Left lobe of liver (tissue), 2 donors: ENCODE measurements at regions not wholly inside any gene's neighbourhood (a gene's known extent, or its start where the extent isn't known, plus 50 kb on each side); places are given as distances from the start of the nearest gene placed in this dataset.
"Not testable (repeated sequence)": the region's sequence is repeated elsewhere in the genome, so short reads cannot be mapped to it uniquely, and the experiment has no call there.

ENCODE experiments used
- ATAC-seq: fragments of 200-7000 bp; cut with Tn5 transposase; one replicate; pipeline ENCODE4 v1.9.1; 2020; ENCODE audit warnings: mild to moderate bottlenecking, moderate library complexity
- DNase-seq: peaks from one replicate; pipeline ENCODE4 v3.0.0-alpha.2; 2020; ENCODE audit warnings: low spot score
- donor health status: DM: no; HTN: no; CAD: no; lungs with moderate emphysema.
- donor health status: DM: no; HTN: yes; CAD: no.

DNA sequence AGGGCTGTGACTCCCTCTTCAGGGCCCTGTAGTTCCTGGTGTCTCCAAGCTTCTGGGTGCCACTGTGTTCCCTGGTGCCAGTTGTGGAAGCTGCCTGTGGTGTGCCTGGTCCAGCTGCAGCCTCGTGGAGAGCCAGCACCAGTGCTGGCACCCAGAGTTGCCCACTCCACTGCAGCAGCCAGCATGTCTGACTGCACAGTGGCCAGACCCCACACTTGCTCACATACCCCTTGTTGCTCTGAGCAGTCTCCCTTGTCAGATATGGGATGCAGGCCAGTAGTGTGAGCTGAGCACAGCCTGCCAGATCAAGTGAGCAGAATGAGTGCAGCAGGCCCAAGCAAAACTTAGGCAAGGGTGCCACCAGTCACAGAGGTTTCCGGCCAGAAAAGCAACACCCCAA, 108.6 kb downstream of the ZMAT1 start:
- DNase-seq (no peak), ATAC-seq (no peak)

DNA sequence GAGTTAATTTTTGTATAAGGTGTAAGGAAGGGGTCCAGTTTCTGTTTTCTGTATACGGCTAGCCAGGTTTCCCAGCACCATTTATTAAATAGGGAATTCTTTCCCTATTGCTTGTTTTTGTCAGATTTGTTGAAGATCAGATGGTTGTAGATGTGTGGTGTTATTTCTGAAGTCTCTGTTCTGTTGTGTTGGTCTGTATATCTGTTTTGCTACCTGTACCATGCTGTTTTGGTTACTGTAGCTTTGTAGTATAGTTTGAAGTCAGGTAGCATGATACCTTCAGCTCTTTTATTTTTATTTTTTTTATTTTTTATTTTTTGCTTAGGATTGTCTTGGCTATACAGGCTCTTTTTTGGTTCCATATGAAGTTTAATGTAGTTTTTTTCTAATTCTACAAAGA, 114.1 kb downstream of the ZMAT1 start:
- not testable (repeated sequence) for DNase-seq, ATAC-seq

DNA sequence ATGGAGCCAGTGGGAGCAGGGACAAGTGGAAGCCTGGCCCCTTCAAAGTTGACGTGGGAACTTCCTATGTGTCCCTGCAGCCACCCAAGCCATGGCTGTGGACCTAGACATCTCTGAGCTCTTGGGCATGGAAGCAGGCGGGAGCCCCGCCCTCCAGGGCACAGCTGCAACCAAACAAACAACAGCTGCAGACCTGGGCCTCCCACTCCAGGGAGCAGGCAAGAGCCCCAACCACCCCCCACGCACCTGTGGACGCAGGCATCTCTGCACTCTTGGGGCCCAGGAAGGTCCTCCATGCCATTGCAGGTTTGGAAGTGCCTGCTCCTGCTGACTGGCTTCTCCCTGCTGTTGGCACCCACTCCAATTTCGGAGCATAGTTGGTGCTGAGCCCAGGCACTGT, 118.6 kb downstream of the ZMAT1 start:
- ATAC-seq = no peak
- DNase-seq = no peak

DNA sequence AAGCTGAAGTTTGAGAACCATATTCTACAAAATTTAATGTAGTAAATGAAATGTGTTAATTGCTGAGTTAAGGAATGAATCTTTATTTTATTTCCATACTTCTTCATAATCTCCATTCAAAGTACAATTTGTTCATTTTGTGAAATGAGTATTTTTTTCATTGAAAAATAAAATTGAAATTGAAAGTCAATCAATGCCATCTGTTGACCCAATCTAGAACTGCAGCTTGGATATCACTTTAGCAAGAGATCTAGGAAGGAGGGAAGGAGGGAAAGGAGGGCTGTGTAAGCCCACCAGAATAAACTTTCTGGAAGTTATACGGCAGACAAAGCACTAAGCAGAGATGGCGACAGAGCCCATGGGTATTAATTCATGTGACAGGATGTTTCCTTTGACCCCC, 128.4 kb downstream of the ZMAT1 start:
- ATAC-seq (no peak), DNase-seq (no peak)

DNA sequence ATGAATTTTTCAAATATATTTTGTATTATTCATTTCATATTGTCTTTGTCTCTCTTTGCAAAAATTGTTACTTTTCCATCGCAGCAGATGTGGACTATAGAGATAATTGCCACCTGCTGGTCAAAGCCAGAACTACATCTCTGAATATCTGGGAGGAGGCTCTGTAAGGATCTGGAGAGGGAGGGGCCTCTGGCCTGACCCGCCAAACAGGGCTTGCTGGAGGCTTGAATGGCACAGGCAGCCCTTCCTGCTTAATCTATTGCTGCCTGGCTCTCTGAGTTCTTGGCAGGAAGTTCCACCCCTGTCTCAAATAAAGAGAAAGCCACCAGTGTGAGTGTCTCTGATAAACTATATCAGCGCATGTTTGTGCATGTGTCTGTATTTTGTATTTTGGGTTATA, 132.4 kb downstream of the ZMAT1 start:
- DNase-seq (peak; percentile 65), ATAC-seq (peak; percentile 100)

DNA sequence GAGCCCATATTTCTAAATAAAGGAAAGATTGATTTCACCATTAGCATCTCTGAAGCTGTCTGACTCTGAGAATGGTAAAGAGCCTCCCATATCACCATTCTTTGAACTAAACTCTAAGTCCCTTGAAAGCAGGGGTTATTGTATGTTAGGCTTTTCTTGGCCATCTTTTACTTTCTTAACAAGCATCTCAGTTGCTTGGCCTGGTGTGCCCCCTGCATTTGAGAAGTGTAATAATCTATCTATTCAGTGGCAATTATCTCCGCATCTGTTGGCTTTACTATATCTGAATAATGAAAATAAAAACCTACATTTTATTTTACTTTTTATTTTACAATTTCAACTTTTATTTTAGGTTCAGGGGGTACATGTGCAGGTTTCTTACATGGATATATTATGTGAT, 128.3 kb upstream of the ARMCX2 start:
- no peak for ATAC-seq
- DNase-seq = no peak

DNA sequence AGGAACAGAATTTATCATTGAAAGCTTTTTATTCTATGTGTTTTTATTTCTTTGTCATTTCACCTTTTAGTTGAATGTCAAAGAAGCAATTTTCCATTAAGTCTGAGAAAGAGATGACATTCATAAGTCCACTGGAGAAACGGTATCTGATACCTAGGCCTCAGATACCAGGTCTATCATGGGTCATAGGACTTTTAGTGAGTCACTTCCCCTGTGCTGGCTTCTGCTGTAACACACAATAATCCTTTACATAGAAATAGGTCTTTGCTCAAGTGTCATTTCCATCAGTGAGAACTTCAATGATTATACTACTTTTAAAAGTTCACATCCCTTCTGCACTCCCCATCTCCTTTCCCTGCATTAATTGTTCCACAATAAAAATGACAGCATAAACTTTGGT, 125.5 kb upstream of the ARMCX2 start:
- DNase-seq (no peak), ATAC-seq (no peak)

DNA sequence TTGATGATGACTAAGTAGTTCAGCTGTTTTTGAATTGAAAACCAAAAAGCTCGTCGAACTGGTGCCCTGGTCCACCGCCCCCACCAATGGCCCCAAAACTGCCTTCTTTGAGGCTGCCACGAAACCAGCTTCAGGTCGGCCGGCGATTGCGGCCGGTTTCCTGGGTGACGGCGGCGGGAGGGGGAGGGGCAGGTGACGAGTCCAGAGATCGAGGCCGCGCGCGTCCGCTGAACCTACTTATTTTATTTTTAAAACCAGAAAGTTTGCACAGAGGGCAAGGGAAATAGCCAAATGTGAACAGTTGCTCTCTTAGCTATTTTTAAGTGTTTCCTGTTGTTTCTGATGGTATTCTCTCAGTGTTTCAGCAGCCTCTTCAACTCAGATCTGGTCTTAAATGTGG, 120.8 kb upstream of the ARMCX2 start:
- DNase-seq = not testable (repeated sequence)
- ATAC-seq = peak; percentile 44

DNA sequence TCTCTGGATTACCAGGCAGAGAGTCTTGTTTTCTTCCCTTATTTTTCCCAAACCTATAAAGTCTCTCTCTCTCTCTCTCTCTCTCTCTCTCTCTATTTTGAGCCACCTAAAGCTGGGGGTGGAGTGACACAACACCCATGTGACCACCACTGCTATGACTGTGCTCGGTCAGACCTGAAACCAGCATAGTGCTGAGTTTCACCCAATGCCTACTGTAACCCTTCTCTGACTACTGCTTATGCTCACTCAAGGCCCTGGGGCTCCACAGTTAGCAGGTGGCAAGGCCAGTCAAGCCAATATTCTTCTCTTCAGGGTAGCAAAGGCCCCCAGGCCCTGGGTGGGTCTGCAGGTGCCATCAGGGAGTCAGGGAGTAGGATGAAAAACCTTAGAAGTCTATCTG, 114.7 kb upstream of the ARMCX2 start:
- no peak for ATAC-seq
- DNase-seq = no peak

DNA sequence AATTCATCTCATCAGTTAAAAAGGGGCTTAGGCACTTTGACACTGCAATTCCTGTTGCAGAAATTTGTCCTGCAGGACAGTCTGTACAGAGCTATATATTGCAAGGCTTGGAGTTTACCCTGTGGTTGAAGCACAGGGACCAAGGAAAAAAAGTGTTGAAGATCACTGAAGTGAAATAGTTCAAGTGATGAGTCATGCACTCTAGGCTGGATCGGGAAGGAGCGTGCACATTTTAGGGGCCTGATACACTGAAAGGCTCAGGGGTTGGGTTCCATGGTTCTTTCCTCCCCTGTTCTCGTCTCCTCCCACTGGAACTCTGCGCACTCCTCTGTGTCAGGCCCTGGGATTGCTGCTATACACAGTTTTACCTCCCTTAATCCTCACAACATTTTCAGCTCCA, 104.9 kb upstream of the ARMCX2 start:
- DNase-seq (no peak), ATAC-seq (no peak)

DNA sequence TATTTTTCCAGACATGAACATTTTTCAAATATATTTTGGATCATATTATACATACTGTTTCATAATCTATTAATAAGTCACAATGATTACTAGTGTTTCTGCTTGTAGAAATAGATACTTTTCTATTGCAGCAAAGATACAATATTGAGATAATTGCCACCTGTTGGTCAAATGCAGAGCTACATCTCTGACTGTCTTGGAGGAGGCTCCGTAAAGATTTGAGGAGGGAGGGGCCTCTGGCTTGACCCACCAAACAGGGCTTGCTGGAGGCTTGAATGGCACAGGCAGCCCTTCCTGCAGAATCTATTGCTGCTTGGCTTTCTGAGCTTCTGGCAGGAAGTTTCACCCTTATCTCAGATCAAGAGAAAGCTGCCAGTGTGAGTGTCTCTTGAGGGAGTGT, 99.3 kb upstream of the ARMCX2 start:
- no peak for DNase-seq

DNA sequence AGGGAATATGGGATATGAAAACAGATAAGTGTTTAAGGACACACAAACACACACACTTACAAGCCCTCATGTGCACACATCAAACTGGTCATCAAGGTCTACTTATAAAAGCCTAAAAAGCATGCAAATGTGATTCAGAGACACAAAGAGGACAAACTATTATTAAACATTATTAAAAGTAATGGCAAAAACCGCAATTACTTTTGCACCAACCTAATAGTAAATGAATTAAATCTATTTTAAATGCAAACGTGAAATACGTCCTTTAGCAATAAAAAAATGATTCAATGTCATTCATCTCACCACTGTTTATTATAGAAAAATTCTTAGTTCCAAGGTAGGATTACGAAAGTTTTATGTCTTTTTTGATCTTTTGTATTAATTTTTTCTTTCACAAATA, 91.1 kb upstream of the ARMCX2 start:
- ATAC-seq = no peak

More for the DNA sequence above, 99.3 kb upstream of the ARMCX2 start:
- ATAC-seq = peak; percentile 66

DNA sequence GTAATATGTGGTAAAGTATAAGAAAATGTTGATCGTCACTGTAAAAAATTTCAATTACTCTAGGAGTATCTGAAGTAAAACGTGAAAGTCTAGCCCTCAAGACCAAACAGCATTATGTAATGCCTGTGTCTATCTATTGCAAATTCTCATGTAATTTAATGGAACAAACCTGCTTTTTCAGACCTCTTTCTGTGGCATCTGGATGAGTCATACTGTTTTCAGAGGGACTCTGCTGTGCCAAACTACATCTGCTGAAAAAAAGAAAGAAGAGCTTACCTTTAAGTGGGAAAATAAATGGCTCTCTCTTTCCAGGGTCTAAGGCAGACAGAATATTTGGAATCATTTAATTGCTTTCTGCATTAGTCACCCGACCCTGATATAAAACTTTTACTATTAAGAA, 89.8 kb upstream of the ARMCX2 start:
- no peak for ATAC-seq
- no peak for DNase-seq

More for the DNA sequence above, 91.1 kb upstream of the ARMCX2 start:
- DNase-seq = no peak

DNA sequence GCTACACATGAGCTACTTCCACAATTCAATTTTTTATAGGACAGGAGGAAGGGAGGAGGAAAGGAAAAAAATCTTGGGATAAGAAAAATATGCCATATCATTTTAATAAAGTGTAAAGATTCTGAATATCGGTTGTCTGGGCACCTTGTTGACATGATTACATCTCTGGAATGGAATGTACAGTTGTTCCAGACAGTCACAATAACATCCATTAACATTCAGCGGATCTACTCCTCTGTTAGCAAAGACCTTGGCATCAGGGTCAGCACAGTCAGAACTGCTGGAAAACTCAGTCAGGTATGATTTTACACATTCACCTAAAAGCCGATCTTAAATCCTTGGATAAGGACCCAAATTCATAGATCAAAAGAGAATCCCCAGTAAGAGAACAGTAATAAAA, 85.4 kb upstream of the ARMCX2 start:
- ATAC-seq = no peak
- DNase-seq = no peak

DNA sequence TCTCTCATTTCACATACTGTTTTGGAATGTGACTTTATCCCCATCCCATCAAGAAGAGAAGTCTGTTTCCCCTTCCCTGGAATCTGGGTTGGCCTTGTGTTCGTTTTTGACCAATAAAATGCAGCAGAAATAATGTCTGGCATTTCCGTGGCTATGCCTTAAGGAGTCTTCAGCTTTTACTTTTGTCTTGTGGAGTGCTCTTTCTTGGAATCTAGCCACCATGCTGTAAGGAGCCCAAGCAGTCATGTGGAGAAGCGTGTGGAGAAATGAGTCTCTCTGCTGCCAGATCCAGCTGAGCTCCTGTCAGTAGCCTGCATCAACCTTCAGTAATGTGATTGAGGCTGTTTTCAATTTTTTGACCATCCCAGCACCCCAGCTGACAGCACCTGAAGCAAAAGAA, 84.4 kb upstream of the ARMCX2 start:
- DNase-seq (no peak), ATAC-seq (no peak)

DNA sequence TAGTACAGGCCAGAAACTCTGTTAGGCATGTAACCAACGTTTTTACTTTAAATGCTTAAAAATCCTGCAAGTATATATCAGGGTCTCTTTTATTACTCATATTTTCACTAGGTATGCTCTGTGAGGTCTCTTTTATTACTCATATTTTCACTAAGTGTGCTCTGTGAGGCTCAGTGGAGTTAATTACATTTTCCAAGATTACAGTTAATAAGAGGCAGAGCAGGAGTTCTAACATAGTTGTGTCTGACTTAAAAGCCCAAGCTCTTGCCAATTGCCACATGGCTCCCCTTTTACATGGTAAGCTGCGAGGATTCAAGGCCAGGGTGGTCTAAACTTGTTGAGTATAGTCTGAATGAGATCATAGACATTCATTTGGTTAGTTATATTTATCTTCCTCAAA, 81.0 kb upstream of the ARMCX2 start:
- no peak for DNase-seq
- no peak for ATAC-seq

DNA sequence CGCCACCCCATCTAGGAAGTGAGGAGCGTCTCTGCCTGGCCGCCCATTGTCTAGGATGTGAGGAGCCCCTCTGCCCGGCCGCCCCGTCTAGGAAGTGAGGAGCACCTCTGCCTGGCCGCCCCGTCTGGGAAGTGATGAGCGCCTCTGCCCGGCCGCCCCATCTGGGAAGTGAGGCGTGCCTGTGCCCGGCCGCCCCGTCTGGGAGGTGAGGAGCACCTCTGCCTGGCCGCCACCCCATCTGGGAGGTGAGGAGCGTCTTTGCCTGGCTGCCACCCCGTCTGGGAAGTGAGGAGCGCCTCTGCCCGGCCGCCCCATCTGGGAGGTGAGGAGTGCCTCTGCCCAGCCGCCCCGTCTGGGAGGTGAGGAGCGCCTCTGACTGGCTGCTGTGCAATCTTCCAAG, 79.2 kb upstream of the ARMCX2 start:
- not testable (repeated sequence) for DNase-seq

DNA sequence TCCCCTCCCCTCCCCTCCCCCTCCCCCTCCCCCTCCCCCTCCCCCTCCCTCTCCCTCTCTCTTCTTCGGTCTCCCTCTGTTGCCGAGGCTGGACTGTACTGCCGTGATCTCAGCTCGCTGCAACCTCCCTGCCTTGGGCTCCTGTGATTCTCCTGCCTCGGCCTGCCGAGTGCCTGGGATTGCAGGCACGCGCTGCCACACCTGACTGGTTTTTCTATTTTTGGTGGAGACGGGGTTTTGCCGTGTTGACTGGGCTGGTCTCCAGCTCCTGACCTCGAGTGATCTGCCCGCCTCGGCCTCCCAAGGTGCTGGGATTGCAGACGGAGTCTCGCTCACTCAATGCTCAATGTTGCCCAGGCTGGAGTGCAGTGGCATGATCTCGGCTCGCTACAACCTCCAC, 78.8 kb upstream of the ARMCX2 start:
- ATAC-seq, DNase-seq: not testable (repeated sequence)

More for the DNA sequence above, 79.2 kb upstream of the ARMCX2 start:
- ATAC-seq = not testable (repeated sequence)

DNA sequence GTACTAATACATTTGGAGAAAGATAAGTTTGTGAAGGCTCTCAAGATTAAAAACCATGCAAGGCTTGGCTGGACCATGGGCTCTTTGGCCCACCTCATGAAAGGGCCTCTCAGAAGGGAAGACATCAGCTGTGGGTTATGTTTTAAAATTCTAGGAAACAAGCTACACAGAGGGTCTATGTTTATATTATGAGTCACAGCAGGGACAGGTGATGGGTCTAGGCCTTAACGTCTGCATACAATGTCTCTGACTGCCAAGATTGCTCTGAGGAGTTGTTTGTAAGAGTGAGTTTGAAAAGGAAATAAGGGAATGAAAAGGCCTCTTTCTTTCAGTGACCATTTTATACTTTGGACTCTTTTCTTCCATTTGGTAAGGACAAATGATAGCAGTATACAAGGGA, 77.0 kb upstream of the ARMCX2 start:
- no peak for DNase-seq
- ATAC-seq = no peak

DNA sequence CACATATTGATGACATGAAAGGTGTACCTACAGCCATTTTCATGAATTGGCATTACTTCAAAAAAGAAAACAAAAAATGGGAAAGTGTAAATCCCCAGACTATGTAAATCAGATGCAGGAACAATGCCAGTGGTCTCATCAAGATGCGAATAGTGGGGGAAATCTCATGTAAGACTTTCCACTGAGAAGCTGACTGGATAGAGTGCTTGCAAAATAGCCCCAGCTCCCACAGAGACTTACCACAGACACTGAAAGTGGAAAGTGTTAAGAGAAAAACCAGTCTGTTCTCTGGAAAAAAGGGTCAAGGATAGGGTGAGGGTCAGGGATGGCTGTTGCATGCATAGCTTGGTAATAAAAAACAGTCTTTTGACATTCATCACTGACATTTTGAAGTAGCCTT, 73.2 kb upstream of the ARMCX2 start:
- no peak for ATAC-seq

DNA sequence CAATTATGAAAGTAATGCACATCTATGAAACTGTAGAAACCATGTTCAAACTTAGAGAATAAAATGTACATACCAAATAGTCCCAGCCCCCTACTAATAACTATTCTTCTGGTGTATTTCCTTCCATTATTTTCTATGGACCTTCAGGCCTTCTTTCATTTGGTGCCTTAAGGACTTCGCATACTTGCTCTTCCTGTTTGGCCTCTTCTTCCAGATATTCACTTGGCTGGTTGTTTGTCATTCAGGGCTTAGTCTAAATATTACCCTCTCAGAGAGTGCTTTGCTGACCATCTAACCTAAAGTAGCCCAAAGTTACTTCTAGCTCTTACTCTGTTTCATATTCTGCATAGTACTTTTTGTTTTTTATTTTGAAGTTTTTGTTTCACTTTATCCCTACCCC, 70.3 kb upstream of the ARMCX2 start:
- DNase-seq (no peak), ATAC-seq (no peak)

More for the DNA sequence above, 73.2 kb upstream of the ARMCX2 start:
- no peak for DNase-seq
